ENCODE measurements at regions not wholly inside any gene's neighbourhood (a gene's known extent, or its start where the extent isn't known, plus 50 kb on each side); places are given as distances from the start of the nearest gene placed in this dataset.
A peak's percentile ranks its signal among the peaks of the same experiment; 100 is the strongest.

GRCh38 chr3:185309302-185309701 lies 53.6 kb upstream of the MAP3K13 start (continued):
- TF ChIP-seq MIXL1 (CRISPR knock-in tag; IDR thresholded peaks at IDR 0.05) (0 out of 2 replicates have a peak, but pooled peaks have one; percentile 19), ZNF343 (CRISPR knock-in tag; IDR thresholded peaks at IDR 0.05) (no peak), TMF1 (CRISPR knock-in tag; IDR thresholded peaks at IDR 0.05; ENCODE audit: low read depth) (no peak), ZNF362 (CRISPR knock-in tag; IDR thresholded peaks at IDR 0.05; ENCODE audit: borderline replicate concordance) (peak; percentile 92), ZNF609 (CRISPR knock-in tag; IDR thresholded peaks at IDR 0.05; ENCODE audit: borderline replicate concordance) (0 out of 2 replicates have a peak, but pooled peaks have one; percentile 20), NCOR1 (IDR thresholded peaks at IDR 0.05; ENCODE audit: borderline replicate concordance, low read length) (0 out of 2 replicates have a peak, but pooled peaks have one; percentile 17), SETDB1 (CRISPR knock-in tag; IDR thresholded peaks at IDR 0.05; ENCODE audit: borderline replicate concordance) (no peak), SP1 (IDR thresholded peaks at IDR 0.05) (no peak), SP1 (CRISPR knock-in tag; IDR thresholded peaks at IDR 0.05) (no peak), TFAP4 (IDR thresholded peaks at IDR 0.05; ENCODE audit: borderline replicate concordance, low read depth) (no peak), ELF1 (CRISPR knock-in tag; IDR thresholded peaks at IDR 0.05) (no peak), ZNF251 (CRISPR knock-in tag; IDR thresholded peaks at IDR 0.05) (no peak), ASH2L (IDR thresholded peaks at IDR 0.05; ENCODE audit: insufficient read length, low read depth, low read length) (peak; percentile 61), SATB2 (CRISPR knock-in tag; IDR thresholded peaks at IDR 0.05) (no peak), CSRNP2 (CRISPR knock-in tag; conservative IDR thresholded peaks at IDR 0.05; ENCODE audit: low read depth) (no peak), ZNF143 (CRISPR knock-in tag; IDR thresholded peaks at IDR 0.05) (no peak), MED1 (CRISPR knock-in tag; IDR thresholded peaks at IDR 0.05) (peak; percentile 47; the same call in 1 of the 2 replicates), E2F5 (CRISPR knock-in tag; conservative IDR thresholded peaks at IDR 0.05) (no peak), NR2F6 (IDR thresholded peaks at IDR 0.05) (peak; percentile 89), NR2F6 (CRISPR knock-in tag; IDR thresholded peaks at IDR 0.05) (peak; percentile 95), GATA4 (IDR thresholded peaks at IDR 0.05; ENCODE audit: borderline replicate concordance, low read depth) (no peak), EEA1 (CRISPR knock-in tag; IDR thresholded peaks at IDR 0.05; ENCODE audit: borderline replicate concordance) (no peak), ZFYVE20 (CRISPR knock-in tag; IDR thresholded peaks at IDR 0.05; ENCODE audit: borderline replicate concordance, low read depth) (no peak)

Measured in HepG2 (cell line).